IPS-NIHi7 (cell line): ENCODE measurements at regions not wholly inside any gene's neighbourhood (a gene's known extent, or its start where the extent isn't known, plus 50 kb on each side); places are given as distances from the start of the nearest gene placed in this dataset.

ENCODE experiments used
- DNase-seq: peaks from one replicate; pipeline ENCODE4 v3.0.0; 2012; ENCODE audit warnings: mixed read lengths; ENCODE audit errors: extremely low spot score

GRCh38 chr12:59046763-59047534 lies 126.6 kb upstream of the LRIG3 start:
- DNase-seq: no peak

- DNase-seq: no peak
Measured at GRCh38 chr12:59044791-59045190, 124.5 kb upstream of the LRIG3 start.

- DNase-seq: peak; percentile 15
Measured at GRCh38 chr12:59041241-59042121, 121.2 kb upstream of the LRIG3 start.

GRCh38 chr12:59040656-59041055 lies 120.4 kb upstream of the LRIG3 start:
- peak; percentile 29 for DNase-seq

- DNase-seq: no peak
Measured at GRCh38 chr12:59040043-59040442, 119.7 kb upstream of the LRIG3 start.

GRCh38 chr12:59039005-59039404 lies 118.7 kb upstream of the LRIG3 start:
- DNase-seq: no peak

GRCh38 chr12:59036973-59037762 lies 116.9 kb upstream of the LRIG3 start:
- DNase-seq: no peak

GRCh38 chr12:59036347-59036746 lies 116.0 kb upstream of the LRIG3 start:
- no peak for DNase-seq

GRCh38 chr12:59031313-59031712 lies 111.0 kb upstream of the LRIG3 start:
- DNase-seq: no peak

- DNase-seq: no peak
Measured at GRCh38 chr12:59030415-59030814, 110.1 kb upstream of the LRIG3 start.

- no peak for DNase-seq
Measured at GRCh38 chr12:59027199-59027598, 106.9 kb upstream of the LRIG3 start.

GRCh38 chr12:59023861-59024424 lies 103.6 kb upstream of the LRIG3 start:
- no peak for DNase-seq

- DNase-seq: no peak
Measured at GRCh38 chr12:59020073-59020946, 100.0 kb upstream of the LRIG3 start.

- no peak for DNase-seq
Measured at GRCh38 chr12:59014885-59015284, 94.6 kb upstream of the LRIG3 start.

- DNase-seq: no peak
Measured at GRCh38 chr12:59010941-59011340, 90.6 kb upstream of the LRIG3 start.

GRCh38 chr12:59010118-59010517 lies 89.8 kb upstream of the LRIG3 start:
- no peak for DNase-seq

- DNase-seq: no peak
Measured at GRCh38 chr12:59007620-59008019, 87.3 kb upstream of the LRIG3 start.

- DNase-seq: no peak
Measured at GRCh38 chr12:59005193-59005955, 85.1 kb upstream of the LRIG3 start.

GRCh38 chr12:59004456-59004855 lies 84.2 kb upstream of the LRIG3 start:
- DNase-seq: no peak
